ENCODE measurements at regions not wholly inside any gene's neighbourhood (a gene's known extent, or its start where the extent isn't known, plus 50 kb on each side); places are given as distances from the start of the nearest gene placed in this dataset.

DNA sequence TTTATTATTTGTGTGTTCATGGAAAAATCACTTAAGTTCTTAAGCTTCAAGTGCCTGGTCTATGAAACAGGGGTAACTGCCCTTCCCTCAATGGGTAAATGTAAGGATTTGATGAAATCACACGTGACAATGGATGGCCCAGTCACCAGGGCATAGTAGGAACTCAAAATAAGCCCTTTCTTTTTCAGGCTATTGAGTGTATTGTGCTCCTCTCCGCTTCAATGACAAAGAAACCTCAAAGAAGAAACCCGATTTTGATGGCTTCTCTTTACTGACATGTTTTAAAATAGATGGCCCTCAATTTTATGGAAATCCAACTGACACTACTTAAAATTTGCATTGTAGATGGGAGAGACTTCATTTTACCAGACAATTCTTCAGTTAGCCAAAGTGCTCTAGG, 543.5 kb downstream of the OMA1 start:
- DNase-seq (ENCODE audit: low read depth in 2 of 2) = no peak
- H2AFZ ChIP-seq (ENCODE audit: low read length) = no peak overlapping the region
- TF ChIP-seq CTCF (conservative IDR thresholded peaks at IDR 0.05 in 1 of 2, IDR thresholded peaks at IDR 0.05 in 1 of 2; ENCODE audit: low read depth in 1 of 2, low read length in 2 of 2) = no peak
- no peak for TF ChIP-seq EZH2 (IDR thresholded peaks at IDR 0.05; ENCODE audit: low read length, missing control alignments)

DNA sequence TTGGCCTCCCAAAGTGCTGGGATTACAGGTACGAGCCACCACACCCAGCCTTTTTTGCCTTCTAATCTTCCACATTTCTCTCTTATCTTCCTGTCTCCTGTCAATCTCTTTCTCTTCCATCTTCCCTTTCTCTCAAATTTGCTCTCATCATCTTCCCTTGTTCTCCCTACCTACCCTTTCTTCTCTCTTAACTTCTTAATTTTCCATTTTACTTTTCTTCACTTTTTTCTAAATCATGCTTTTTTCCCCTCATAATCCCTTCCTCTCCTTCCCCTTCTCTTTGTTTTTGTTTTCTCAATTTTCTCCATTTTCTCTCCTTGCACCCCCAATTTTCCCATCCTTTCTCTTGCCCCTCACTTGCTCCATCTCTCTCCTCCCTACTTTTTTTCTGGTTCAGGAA, 545.7 kb downstream of the OMA1 start:
- DNase-seq (ENCODE audit: low read depth in 2 of 2) = no peak
- Histone ChIP-seq H3K27ac (ENCODE audit: insufficient read depth, low read length) (no peak overlapping the region), H4K20me1 (ENCODE audit: control insufficient read depth, extremely low read depth, insufficient read depth, low read length) (no peaks in the 10 kb centered on the region), H3K4me1 (ENCODE audit: control insufficient read depth, extremely low read depth, insufficient read depth, low read length) (no peaks in the 10 kb centered on the region), H2AFZ (ENCODE audit: low read length) (no peak overlapping the region), H3K4me2 (ENCODE audit: extremely low read depth, insufficient read depth, low read length) (no peak overlapping the region), H3K79me2 (ENCODE audit: control insufficient read depth, insufficient read depth, low read length) (no peaks in the 10 kb centered on the region), H3K27me3 (ENCODE audit: control insufficient read depth, insufficient read depth, low read length) (no peaks in the 10 kb centered on the region), H3K9ac (ENCODE audit: insufficient read depth, low read length) (no peak overlapping the region), H3K36me3 (ENCODE audit: control insufficient read depth, insufficient read depth, low read length) (no peaks in the 10 kb centered on the region), H3K4me3 (replicated peaks in 1 of 4; ENCODE audit: control extremely low read depth in 1 of 4, insufficient read depth in 1 of 4, low read depth in 3 of 4, low read length in 4 of 4) (no peak overlapping the region), H3K9me3 (ENCODE audit: control insufficient read depth, insufficient read depth, low read depth, low read length) (no peaks in the 10 kb centered on the region)
- TF ChIP-seq EZH2 (IDR thresholded peaks at IDR 0.05; ENCODE audit: low read length, missing control alignments) = no peak
- TF ChIP-seq CTCF (conservative IDR thresholded peaks at IDR 0.05 in 1 of 2, IDR thresholded peaks at IDR 0.05 in 1 of 2; ENCODE audit: low read depth in 1 of 2, low read length in 2 of 2) = no peak

More for the DNA sequence above, 543.5 kb downstream of the OMA1 start:
- Histone ChIP-seq H3K4me1 (ENCODE audit: control insufficient read depth, extremely low read depth, insufficient read depth, low read length) (no peaks in the 10 kb centered on the region), H4K20me1 (ENCODE audit: control insufficient read depth, extremely low read depth, insufficient read depth, low read length) (no peaks in the 10 kb centered on the region), H3K36me3 (ENCODE audit: control insufficient read depth, insufficient read depth, low read length) (no peaks in the 10 kb centered on the region), H3K9ac (ENCODE audit: insufficient read depth, low read length) (no peak overlapping the region), H3K27me3 (ENCODE audit: control insufficient read depth, insufficient read depth, low read length) (no peaks in the 10 kb centered on the region), H3K27ac (ENCODE audit: insufficient read depth, low read length) (no peak overlapping the region), H3K4me2 (ENCODE audit: extremely low read depth, insufficient read depth, low read length) (no peak overlapping the region), H3K9me3 (ENCODE audit: control insufficient read depth, insufficient read depth, low read depth, low read length) (no peaks in the 10 kb centered on the region), H3K4me3 (replicated peaks in 1 of 4; ENCODE audit: control extremely low read depth in 1 of 4, insufficient read depth in 1 of 4, low read depth in 3 of 4, low read length in 4 of 4) (no peak overlapping the region), H3K79me2 (ENCODE audit: control insufficient read depth, insufficient read depth, low read length) (no peaks in the 10 kb centered on the region)

DNA sequence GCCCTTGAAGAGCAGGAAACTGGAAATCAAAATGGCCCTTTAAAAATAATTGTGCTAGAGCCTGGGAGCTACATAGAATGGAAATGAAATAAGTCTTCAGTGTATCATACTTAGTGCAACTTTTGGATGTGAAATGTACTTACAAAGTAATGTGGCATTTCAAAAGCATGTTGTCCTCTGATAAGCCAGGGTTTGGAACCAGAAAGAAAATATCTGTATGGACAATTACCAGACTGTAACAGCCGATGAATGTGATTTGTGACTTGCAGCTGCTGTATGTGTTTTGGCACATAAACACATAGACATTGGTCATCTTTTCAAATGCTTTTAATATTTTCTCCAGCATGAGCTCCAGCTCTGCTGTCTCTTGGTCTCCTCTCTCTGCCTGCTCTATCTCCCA, 546.4 kb downstream of the OMA1 start:
- Histone ChIP-seq H3K27ac (ENCODE audit: insufficient read depth, low read length) (no peak overlapping the region), H2AFZ (ENCODE audit: low read length) (no peak overlapping the region), H3K36me3 (ENCODE audit: control insufficient read depth, insufficient read depth, low read length) (no peaks in the 10 kb centered on the region), H3K79me2 (ENCODE audit: control insufficient read depth, insufficient read depth, low read length) (no peaks in the 10 kb centered on the region), H3K4me3 (replicated peaks in 1 of 4; ENCODE audit: control extremely low read depth in 1 of 4, insufficient read depth in 1 of 4, low read depth in 3 of 4, low read length in 4 of 4) (no peak overlapping the region), H4K20me1 (ENCODE audit: control insufficient read depth, extremely low read depth, insufficient read depth, low read length) (no peaks in the 10 kb centered on the region), H3K4me2 (ENCODE audit: extremely low read depth, insufficient read depth, low read length) (no peak overlapping the region), H3K9ac (ENCODE audit: insufficient read depth, low read length) (no peak overlapping the region), H3K9me3 (ENCODE audit: control insufficient read depth, insufficient read depth, low read depth, low read length) (no peaks in the 10 kb centered on the region), H3K27me3 (ENCODE audit: control insufficient read depth, insufficient read depth, low read length) (no peaks in the 10 kb centered on the region), H3K4me1 (ENCODE audit: control insufficient read depth, extremely low read depth, insufficient read depth, low read length) (no peaks in the 10 kb centered on the region)
- DNase-seq (ENCODE audit: low read depth in 2 of 2) = no peak
- TF ChIP-seq CTCF (conservative IDR thresholded peaks at IDR 0.05 in 1 of 2, IDR thresholded peaks at IDR 0.05 in 1 of 2; ENCODE audit: low read depth in 1 of 2, low read length in 2 of 2) (no peak), EZH2 (IDR thresholded peaks at IDR 0.05; ENCODE audit: low read length, missing control alignments) (no peak)
